DND-41 (cell line): ENCODE measurements at regions not wholly inside any gene's neighbourhood (a gene's known extent, or its start where the extent isn't known, plus 50 kb on each side); places are given as distances from the start of the nearest gene placed in this dataset.

Experiments used
- ATAC-seq: fragments of 200-7000 bp; cut with Tn5 transposase; 3 replicates; pipeline ENCODE4 v1.9.1; 2021; ENCODE audit warnings: low read depth; ENCODE audit not compliant: insufficient read depth
- DNase-seq: peaks from one replicate; pipeline ENCODE4 v3.0.0-alpha.2; 2020
- H2AFZ ChIP-seq: 2 replicates; pipeline ENCODE4 v1.6.0; 2012; ENCODE audit warnings: low read depth, low read length
- H3K27ac ChIP-seq: 2 replicates; pipeline ENCODE4 v1.5.1; 2012; ENCODE audit warnings: low read length, inconsistent platforms
- H3K27me3 ChIP-seq: fragments of 200-600 bp; sonication (generic); 2 replicates; pipeline ENCODE4 v1.6.0; 2012; ENCODE audit warnings: low read length, mild to moderate bottlenecking, inconsistent platforms; ENCODE audit not compliant: insufficient read depth, poor library complexity
- H3K36me3 ChIP-seq: 2 replicates; pipeline ENCODE4 v1.5.1; 2012; ENCODE audit warnings: low read length, inconsistent platforms; ENCODE audit not compliant: insufficient read depth
- H3K4me1 ChIP-seq: 2 replicates; pipeline ENCODE4 v1.5.1; 2012; ENCODE audit warnings: mild to moderate bottlenecking, low read length; ENCODE audit not compliant: insufficient read depth
- H3K4me2 ChIP-seq: 2 replicates; pipeline ENCODE4 v1.6.0; 2012; ENCODE audit warnings: mild to moderate bottlenecking, moderate library complexity, low read length, inconsistent platforms; ENCODE audit not compliant: insufficient read depth
- H3K4me3 ChIP-seq, 2 experiments: fragments of 200-600 bp in 1 of 2; shearing (Covaris generic) in 1 of 2; 2 replicates each; pipeline ENCODE4 v1.5.1; 2012 to 2016; ENCODE audit warnings: inconsistent platforms in 2 of 2, low read length in 2 of 2, mild to moderate bottlenecking in 2 of 2, low read depth in 1 of 2, moderate library complexity in 1 of 2
- H3K79me2 ChIP-seq: 2 replicates; pipeline ENCODE4 v1.6.0; 2012; ENCODE audit warnings: low read length, inconsistent platforms; ENCODE audit not compliant: insufficient read depth
- H3K9ac ChIP-seq: 2 replicates; pipeline ENCODE4 v1.6.0; 2012; ENCODE audit warnings: low read depth, mild to moderate bottlenecking, inconsistent platforms, low read length, moderate library complexity
- H3K9me3 ChIP-seq: 2 replicates; pipeline ENCODE4 v1.5.1; 2012; ENCODE audit warnings: low read length, moderate library complexity, mild to moderate bottlenecking, inconsistent platforms; ENCODE audit not compliant: insufficient read depth, severe bottlenecking
- H4K20me1 ChIP-seq: 2 replicates; pipeline ENCODE4 v1.6.0; 2012; ENCODE audit warnings: low read length; ENCODE audit not compliant: insufficient read depth
- CTCF ChIP-seq: IDR thresholded peaks from 2 replicates; pipeline ENCODE4 v1.5.1; 2012; ENCODE audit warnings: borderline replicate concordance, low read length, moderate library complexity, mild to moderate bottlenecking; ENCODE audit not compliant: poor library complexity, severe bottlenecking; ENCODE audit errors: extremely low read depth
- EZH2 ChIP-seq: IDR thresholded peaks from 3 replicates; pipeline ENCODE4 v1.6.1; 2012; ENCODE audit warnings: borderline replicate concordance, low read depth, mild to moderate bottlenecking, moderate library complexity, low read length, inconsistent platforms; ENCODE audit not compliant: severe bottlenecking

- Histone ChIP-seq H3K9me3 (no peaks in the 10 kb centered on the region), H3K79me2 (no peaks in the 10 kb centered on the region), H3K9ac (no peak overlapping the region), H3K4me1 (no peaks in the 10 kb centered on the region), H3K27me3 (no peaks in the 10 kb centered on the region), H3K4me2 (no peak overlapping the region), H2AFZ (no peak overlapping the region), H3K36me3 (no peaks in the 10 kb centered on the region), H3K4me3 (no peak overlapping the region), H3K27ac (no peak overlapping the region), H4K20me1 (no peaks in the 10 kb centered on the region)
- ATAC-seq (no peak), DNase-seq (no peak)
- TF ChIP-seq EZH2: no peak
- no peak for TF ChIP-seq CTCF
These were observed 295.5 kb downstream of the CDH11 start for GRCh38 chr16:64826374-64826773.

- Histone ChIP-seq H4K20me1 (no peaks in the 10 kb centered on the region), H3K36me3 (no peaks in the 10 kb centered on the region), H2AFZ (no peak overlapping the region), H3K4me3 (no peak overlapping the region), H3K9ac (no peak overlapping the region), H3K4me1 (no peaks in the 10 kb centered on the region), H3K79me2 (no peaks in the 10 kb centered on the region), H3K4me2 (no peak overlapping the region), H3K27ac (no peak overlapping the region), H3K9me3 (no peaks in the 10 kb centered on the region), H3K27me3 (no peaks in the 10 kb centered on the region)
- TF ChIP-seq CTCF (no peak), EZH2 (no peak)
- DNase-seq: no peak
- ATAC-seq: no peak
These were observed 298.3 kb downstream of the CDH11 start for GRCh38 chr16:64823481-64824075.

GRCh38 chr16:64809876-64810629 is 311.8 kb downstream of the CDH11 start:
- H3K9me3 ChIP-seq: no peaks in the 10 kb centered on the region
- no peaks in the 10 kb centered on the region for H3K79me2 ChIP-seq
- H3K27ac ChIP-seq: no peak overlapping the region
- H3K27me3 ChIP-seq: no peaks in the 10 kb centered on the region
- no peak overlapping the region for H3K4me3 ChIP-seq
- DNase-seq (no peak), ATAC-seq (no peak)
- H3K36me3 ChIP-seq: no peaks in the 10 kb centered on the region
- no peaks in the 10 kb centered on the region for H3K4me1 ChIP-seq
- no peak for TF ChIP-seq CTCF
- H2AFZ ChIP-seq: no peak overlapping the region
- no peak overlapping the region for H3K9ac ChIP-seq
- no peaks in the 10 kb centered on the region for H4K20me1 ChIP-seq
- H3K4me2 ChIP-seq: no peak overlapping the region
